ENCODE measurements at regions not wholly inside any gene's neighbourhood (a gene's known extent, or its start where the extent isn't known, plus 50 kb on each side); places are given as distances from the start of the nearest gene placed in this dataset.

DNA sequence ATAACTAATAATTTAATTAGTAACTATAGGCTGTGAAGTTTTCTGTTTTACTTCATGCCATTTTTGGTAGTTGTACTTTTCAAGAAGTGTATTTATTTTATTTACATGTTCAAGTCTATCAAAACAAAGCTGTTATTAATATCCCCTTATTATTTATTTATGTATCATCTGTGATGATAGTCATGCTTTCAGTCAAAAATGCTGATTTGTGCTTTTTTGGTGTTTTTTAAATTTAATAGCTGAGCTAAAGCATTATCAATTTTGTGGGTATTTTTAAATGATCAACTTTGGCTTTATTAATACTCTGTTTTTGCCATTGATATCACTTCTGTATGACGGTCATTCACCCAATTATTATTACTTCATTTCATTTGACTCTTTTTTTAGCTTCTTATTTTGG lies 1229.2 kb upstream of the CADM2 start:
- Histone ChIP-seq H3K9ac (ENCODE audit: low read length) (no peak overlapping the region), H3K27me3 (ENCODE audit: control insufficient read depth, insufficient read depth, low read length) (no peaks in the 10 kb centered on the region), H3K4me3 (ENCODE audit: low read depth, low read length) (no peak overlapping the region), H3K4me1 (ENCODE audit: control insufficient read depth, insufficient read depth, low read length) (no peaks in the 10 kb centered on the region), H3K9me3 (ENCODE audit: control insufficient read depth, insufficient read depth, low read depth, low read length) (peaks cover 21% of the 10 kb centered on the region; the same call in 1 of the 2 replicates), H3K36me3 (ENCODE audit: control insufficient read depth, insufficient read depth, low read length) (no peaks in the 10 kb centered on the region), H3K27ac (ENCODE audit: low read depth, low read length) (no peak overlapping the region)

DNA sequence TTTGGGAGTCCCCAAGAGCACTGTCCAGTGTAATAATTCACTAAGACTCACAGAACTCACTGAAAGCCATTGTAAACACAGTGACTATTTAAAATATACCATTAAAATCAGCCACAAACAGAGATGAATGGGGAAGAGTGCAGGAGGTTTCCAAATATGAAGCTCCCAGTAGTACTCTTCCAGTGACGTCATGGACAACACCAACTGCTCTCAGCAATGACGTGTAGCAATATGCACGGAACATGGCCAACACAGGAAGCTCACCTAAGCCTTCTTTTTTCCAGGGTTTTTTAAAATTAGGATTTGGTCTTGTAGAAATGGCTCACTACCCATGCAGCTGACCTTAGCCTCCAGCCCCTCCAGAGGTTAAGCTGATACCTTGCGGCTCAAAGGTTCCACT lies 1224.1 kb upstream of the CADM2 start:
- no peaks in the 10 kb centered on the region for H3K36me3 ChIP-seq (ENCODE audit: control insufficient read depth, insufficient read depth, low read length)
- no peaks in the 10 kb centered on the region for H3K4me1 ChIP-seq (ENCODE audit: control insufficient read depth, insufficient read depth, low read length)
- no peak overlapping the region for H3K27ac ChIP-seq (ENCODE audit: low read depth, low read length)
- H3K9ac ChIP-seq (ENCODE audit: low read length): no peak overlapping the region
- H3K4me3 ChIP-seq (ENCODE audit: low read depth, low read length): no peak overlapping the region
- no peaks in the 10 kb centered on the region for H3K27me3 ChIP-seq (ENCODE audit: control insufficient read depth, insufficient read depth, low read length)
- H3K9me3 ChIP-seq (ENCODE audit: control insufficient read depth, insufficient read depth, low read depth, low read length): no peaks in the 10 kb centered on the region

DNA sequence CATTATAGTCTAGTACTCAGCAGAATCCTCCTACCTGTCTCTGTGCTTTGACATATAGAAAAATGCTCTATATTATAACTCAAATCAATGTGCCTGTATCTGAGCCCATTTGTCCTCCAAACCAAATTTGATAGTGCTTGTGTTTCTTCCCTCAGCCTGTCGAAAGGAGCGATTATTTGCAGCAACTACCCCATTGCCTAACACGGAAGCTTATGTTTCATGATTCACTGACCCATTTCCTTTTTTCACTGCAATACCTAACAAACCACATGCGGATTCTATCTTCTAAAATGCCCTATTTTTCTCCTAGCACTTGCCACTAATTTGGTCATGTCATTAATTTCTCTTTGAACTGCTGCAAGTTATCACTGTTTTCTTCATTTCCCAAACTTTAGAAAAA lies 1220.6 kb upstream of the CADM2 start:
- no peak overlapping the region for H3K4me3 ChIP-seq (ENCODE audit: low read depth, low read length)
- no peaks in the 10 kb centered on the region for H3K4me1 ChIP-seq (ENCODE audit: control insufficient read depth, insufficient read depth, low read length)
- H3K9ac ChIP-seq (ENCODE audit: low read length): no peak overlapping the region
- no peaks in the 10 kb centered on the region for H3K36me3 ChIP-seq (ENCODE audit: control insufficient read depth, insufficient read depth, low read length)
- no peaks in the 10 kb centered on the region for H3K9me3 ChIP-seq (ENCODE audit: control insufficient read depth, insufficient read depth, low read depth, low read length)
- no peaks in the 10 kb centered on the region for H3K27me3 ChIP-seq (ENCODE audit: control insufficient read depth, insufficient read depth, low read length)
- H3K27ac ChIP-seq (ENCODE audit: low read depth, low read length): no peak overlapping the region

DNA sequence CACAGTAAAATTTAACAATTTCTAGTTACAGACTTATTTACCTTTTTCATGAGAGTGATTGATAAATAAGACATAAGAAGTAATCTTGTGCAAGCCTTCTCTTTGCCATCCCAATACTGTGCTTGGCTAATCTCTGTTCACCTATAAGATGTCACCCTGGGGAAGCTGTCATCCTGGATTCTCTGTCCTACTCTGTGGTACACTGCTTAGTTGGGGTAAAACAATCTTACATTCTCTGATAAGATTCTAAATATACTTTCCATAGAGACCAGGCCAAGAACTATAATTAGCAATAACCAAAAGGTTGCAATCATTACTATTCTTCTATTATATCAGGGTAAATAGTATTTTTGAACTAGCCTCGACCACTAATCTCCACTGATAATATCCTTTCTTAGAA lies 1218.3 kb upstream of the CADM2 start:
- H3K27ac ChIP-seq (ENCODE audit: low read depth, low read length): no peak overlapping the region
- H3K4me3 ChIP-seq (ENCODE audit: low read depth, low read length): no peak overlapping the region
- H3K36me3 ChIP-seq (ENCODE audit: control insufficient read depth, insufficient read depth, low read length): no peaks in the 10 kb centered on the region
- peaks cover 3% of the 10 kb centered on the region; the same call in 1 of the 2 replicates for H3K9me3 ChIP-seq (ENCODE audit: control insufficient read depth, insufficient read depth, low read depth, low read length)
- no peak overlapping the region for H3K9ac ChIP-seq (ENCODE audit: low read length)
- H3K4me1 ChIP-seq (ENCODE audit: control insufficient read depth, insufficient read depth, low read length): no peaks in the 10 kb centered on the region
- H3K27me3 ChIP-seq (ENCODE audit: control insufficient read depth, insufficient read depth, low read length): no peaks in the 10 kb centered on the region

DNA sequence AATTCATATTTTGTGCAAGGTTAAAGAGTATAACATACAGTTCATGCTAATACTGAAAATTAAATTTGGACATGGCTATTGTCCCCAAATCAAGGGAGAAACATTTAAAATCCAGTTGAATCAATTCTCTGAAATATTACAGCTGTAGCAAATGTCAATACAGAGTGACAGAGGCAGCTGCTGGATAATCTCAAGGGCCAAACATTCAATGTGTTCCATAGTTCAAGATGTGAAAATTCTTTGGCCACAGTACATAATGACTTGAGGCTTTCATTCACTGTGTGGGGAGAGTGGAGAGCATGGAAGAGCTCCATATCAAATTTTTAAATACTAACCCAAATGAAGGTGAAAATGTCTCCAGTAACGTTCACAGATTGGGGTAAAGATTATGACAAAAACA lies 1192.8 kb upstream of the CADM2 start:
- Histone ChIP-seq H3K36me3 (ENCODE audit: control insufficient read depth, insufficient read depth, low read length) (no peaks in the 10 kb centered on the region), H3K9ac (ENCODE audit: low read length) (no peak overlapping the region), H3K4me1 (ENCODE audit: control insufficient read depth, insufficient read depth, low read length) (no peaks in the 10 kb centered on the region), H3K4me3 (ENCODE audit: low read depth, low read length) (no peak overlapping the region), H3K9me3 (ENCODE audit: control insufficient read depth, insufficient read depth, low read depth, low read length) (0 out of 2 replicates have a peak, but pooled peaks cover 2% of the 10 kb centered on the region), H3K27ac (ENCODE audit: low read depth, low read length) (no peak overlapping the region), H3K27me3 (ENCODE audit: control insufficient read depth, insufficient read depth, low read length) (no peaks in the 10 kb centered on the region)

DNA sequence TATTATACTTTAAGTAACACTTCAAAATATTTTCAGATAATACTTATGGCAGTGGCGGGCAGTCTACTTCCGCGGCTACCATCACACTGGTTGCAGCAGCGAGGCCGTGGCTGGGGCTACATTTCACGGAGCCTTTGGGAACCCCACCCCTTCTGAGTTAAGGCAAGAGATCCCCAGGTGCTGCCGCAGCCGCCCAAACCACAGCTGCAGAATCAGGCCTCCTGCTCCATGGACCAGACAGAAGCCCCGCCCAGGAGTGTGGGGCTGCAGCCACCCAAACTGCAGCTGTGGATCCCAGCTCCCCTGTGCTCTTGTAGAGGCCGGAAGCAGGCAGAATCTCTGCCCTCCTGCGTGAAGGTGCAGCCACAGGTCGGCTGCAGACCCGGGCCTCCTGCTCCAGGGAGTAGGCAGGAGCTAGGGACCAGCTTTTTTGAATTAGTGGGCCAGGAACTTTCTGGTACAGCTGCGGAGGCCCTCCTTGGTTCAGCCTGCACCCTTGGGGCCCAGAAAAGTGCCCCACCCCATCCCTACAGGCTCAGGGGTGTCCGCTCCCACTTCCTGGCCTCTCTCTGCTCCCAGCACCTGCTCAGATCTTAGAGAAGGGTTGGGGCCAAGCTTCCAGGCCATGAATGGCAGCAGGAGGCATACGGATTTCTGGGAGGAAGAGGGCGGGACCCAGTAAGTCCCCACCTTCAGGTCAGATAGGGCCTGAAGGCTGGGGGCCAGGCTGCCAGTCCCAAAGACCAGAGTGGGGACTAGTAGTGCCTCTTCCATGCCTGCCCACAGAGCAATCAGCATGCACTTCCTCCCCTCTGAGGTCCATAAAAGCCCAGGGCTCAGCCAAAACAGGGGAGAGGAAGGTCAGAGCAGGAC lies 1188.8 kb upstream of the CADM2 start:
- 0 out of 2 replicates have a peak, but pooled peaks cover 4% of the 10 kb centered on the region for H3K9me3 ChIP-seq (ENCODE audit: control insufficient read depth, insufficient read depth, low read depth, low read length)

DNA sequence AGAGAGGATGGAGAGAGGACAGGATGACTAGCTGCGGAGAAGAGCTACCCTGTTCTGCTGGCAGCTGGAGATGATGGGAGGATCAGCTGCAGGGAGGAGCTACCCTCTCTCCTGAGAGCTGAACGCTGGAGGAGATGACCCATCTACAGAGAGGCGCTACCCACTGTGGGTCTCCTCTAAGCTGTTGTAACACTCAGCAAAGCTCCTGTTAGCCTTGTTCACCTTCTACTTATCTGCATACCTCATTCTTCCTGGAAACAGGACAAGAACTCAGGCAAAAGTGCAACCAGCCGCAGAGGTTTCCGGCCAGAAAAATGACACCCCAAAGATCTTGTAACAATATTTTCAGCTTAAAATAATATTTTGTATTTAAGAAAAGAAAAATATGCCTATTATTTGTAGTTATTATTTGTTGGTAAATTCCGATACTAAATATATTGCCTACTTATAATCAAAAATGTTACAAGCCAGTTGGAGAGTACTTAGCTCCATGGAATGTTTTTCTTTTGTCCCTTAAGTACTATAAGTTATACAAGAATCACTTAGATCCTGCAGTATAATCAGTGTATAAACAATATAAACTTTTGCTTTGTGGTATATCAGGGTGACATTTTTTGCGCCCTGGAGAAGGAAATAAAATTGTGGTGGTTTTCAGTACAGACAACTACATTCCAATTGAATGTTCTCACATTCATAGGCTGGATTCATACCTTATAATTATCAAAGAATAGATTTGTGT lies 1188.0 kb upstream of the CADM2 start:
- Histone ChIP-seq H3K36me3 (ENCODE audit: control insufficient read depth, insufficient read depth, low read length) (no peaks in the 10 kb centered on the region), H3K27ac (ENCODE audit: low read depth, low read length) (no peak overlapping the region), H3K9ac (ENCODE audit: low read length) (no peak overlapping the region), H3K4me1 (ENCODE audit: control insufficient read depth, insufficient read depth, low read length) (no peaks in the 10 kb centered on the region), H3K27me3 (ENCODE audit: control insufficient read depth, insufficient read depth, low read length) (no peaks in the 10 kb centered on the region), H3K9me3 (ENCODE audit: control insufficient read depth, insufficient read depth, low read depth, low read length) (0 out of 2 replicates have a peak, but pooled peaks cover 4% of the 10 kb centered on the region), H3K4me3 (ENCODE audit: low read depth, low read length) (no peak overlapping the region)

More for the DNA sequence above, 1188.8 kb upstream of the CADM2 start:
- Histone ChIP-seq H3K4me3 (ENCODE audit: low read depth, low read length) (no peak overlapping the region), H3K27ac (ENCODE audit: low read depth, low read length) (no peak overlapping the region), H3K4me1 (ENCODE audit: control insufficient read depth, insufficient read depth, low read length) (no peaks in the 10 kb centered on the region), H3K9ac (ENCODE audit: low read length) (no peak overlapping the region), H3K36me3 (ENCODE audit: control insufficient read depth, insufficient read depth, low read length) (no peaks in the 10 kb centered on the region), H3K27me3 (ENCODE audit: control insufficient read depth, insufficient read depth, low read length) (no peaks in the 10 kb centered on the region)

DNA sequence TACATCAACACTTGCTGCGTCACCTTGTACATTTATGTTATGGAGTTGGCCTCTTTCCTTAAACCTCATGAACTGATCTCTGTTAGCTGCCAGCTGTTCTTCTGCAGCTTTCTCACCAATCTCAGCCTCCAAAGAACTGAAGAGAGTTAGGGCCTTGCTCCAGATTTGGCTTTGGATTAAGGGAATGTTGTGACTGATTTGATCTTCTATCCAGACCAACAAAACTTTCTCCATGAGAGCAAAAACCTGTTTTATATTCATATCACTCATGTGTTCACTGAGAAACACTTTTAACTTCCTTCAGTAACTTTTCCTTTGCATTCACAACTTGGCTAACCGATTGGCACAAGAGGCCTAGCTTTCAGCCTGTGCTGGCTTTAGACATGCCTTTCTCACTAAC lies 1156.0 kb upstream of the CADM2 start:
- no peaks in the 10 kb centered on the region for H3K9me3 ChIP-seq (ENCODE audit: control insufficient read depth, insufficient read depth, low read depth, low read length)

DNA sequence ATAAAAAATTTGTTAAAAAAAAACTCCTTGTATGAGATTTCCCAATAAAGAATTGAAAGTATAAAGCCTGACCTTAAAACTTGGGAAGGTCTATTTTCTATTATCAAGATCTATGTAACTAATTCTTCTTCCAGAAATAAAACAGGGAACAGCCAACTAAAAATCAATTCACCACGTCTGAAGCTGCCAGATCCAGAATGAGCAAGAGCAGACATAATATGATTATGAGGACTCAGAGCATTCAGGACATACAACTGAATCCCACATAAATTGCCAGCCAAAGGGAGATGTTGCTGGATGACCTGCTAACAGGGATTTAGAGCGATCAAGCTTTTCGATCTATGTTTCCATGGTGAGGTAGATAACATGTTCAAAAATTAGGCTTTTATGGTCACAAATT lies 1151.3 kb upstream of the CADM2 start:
- Histone ChIP-seq H3K27ac (ENCODE audit: low read depth, low read length) (no peak overlapping the region), H3K9me3 (ENCODE audit: control insufficient read depth, insufficient read depth, low read depth, low read length) (no peaks in the 10 kb centered on the region), H3K27me3 (ENCODE audit: control insufficient read depth, insufficient read depth, low read length) (no peaks in the 10 kb centered on the region), H3K4me3 (ENCODE audit: low read depth, low read length) (no peak overlapping the region), H3K9ac (ENCODE audit: low read length) (no peak overlapping the region), H3K4me1 (ENCODE audit: control insufficient read depth, insufficient read depth, low read length) (no peaks in the 10 kb centered on the region), H3K36me3 (ENCODE audit: control insufficient read depth, insufficient read depth, low read length) (no peaks in the 10 kb centered on the region)

More for the DNA sequence above, 1156.0 kb upstream of the CADM2 start:
- Histone ChIP-seq H3K4me3 (ENCODE audit: low read depth, low read length) (no peak overlapping the region), H3K9ac (ENCODE audit: low read length) (no peak overlapping the region), H3K4me1 (ENCODE audit: control insufficient read depth, insufficient read depth, low read length) (no peaks in the 10 kb centered on the region), H3K27me3 (ENCODE audit: control insufficient read depth, insufficient read depth, low read length) (no peaks in the 10 kb centered on the region), H3K27ac (ENCODE audit: low read depth, low read length) (no peak overlapping the region), H3K36me3 (ENCODE audit: control insufficient read depth, insufficient read depth, low read length) (no peaks in the 10 kb centered on the region)

DNA sequence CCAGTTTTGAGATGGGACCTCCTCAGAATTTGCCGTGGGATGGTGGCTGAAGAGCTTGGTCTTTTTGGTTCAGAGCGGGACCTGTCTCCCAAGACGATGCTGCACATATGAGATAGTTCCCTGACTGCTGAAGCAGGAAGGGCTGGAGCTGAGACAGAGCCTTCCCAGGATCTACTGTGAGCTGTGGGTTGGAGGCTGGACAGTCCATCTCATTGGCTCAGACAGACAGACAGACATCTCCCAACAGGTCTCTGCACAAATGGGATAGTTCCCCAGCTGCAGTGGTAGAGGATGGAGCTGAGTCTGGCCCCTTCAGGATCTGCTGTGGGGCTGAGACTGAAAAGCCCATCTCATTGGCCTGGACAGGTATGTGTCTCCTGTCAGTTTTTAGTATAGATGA lies 1145.6 kb upstream of the CADM2 start:
- Histone ChIP-seq H3K27ac (ENCODE audit: low read depth, low read length) (no peak overlapping the region), H3K4me1 (ENCODE audit: control insufficient read depth, insufficient read depth, low read length) (no peaks in the 10 kb centered on the region), H3K27me3 (ENCODE audit: control insufficient read depth, insufficient read depth, low read length) (no peaks in the 10 kb centered on the region), H3K9me3 (ENCODE audit: control insufficient read depth, insufficient read depth, low read depth, low read length) (no peaks in the 10 kb centered on the region), H3K4me3 (ENCODE audit: low read depth, low read length) (no peak overlapping the region), H3K36me3 (ENCODE audit: control insufficient read depth, insufficient read depth, low read length) (no peaks in the 10 kb centered on the region), H3K9ac (ENCODE audit: low read length) (no peak overlapping the region)

DNA sequence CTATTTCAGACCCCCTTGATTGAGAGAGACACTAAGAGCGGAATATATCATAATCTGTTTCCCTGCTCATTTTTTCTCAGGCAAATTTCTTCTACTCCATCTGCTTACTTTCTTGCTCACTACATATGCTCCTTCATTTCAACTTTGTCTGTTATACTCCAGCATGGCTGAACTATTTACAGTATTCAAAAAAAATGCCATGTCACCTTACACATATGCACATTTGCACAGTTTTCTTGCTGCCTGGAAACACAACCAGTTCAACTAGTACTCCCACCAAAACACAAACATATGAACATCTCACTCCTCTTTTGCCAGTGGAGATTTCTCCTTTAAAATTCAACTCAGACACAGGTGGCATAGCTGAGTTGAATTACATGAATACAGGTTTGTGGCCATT lies 1142.1 kb upstream of the CADM2 start:
- Histone ChIP-seq H3K4me1 (ENCODE audit: control insufficient read depth, insufficient read depth, low read length) (no peaks in the 10 kb centered on the region; the same call in 1 of the 2 replicates), H3K4me3 (ENCODE audit: low read depth, low read length) (no peak overlapping the region), H3K27ac (ENCODE audit: low read depth, low read length) (no peak overlapping the region), H3K36me3 (ENCODE audit: control insufficient read depth, insufficient read depth, low read length) (no peaks in the 10 kb centered on the region), H3K9ac (ENCODE audit: low read length) (no peak overlapping the region), H3K27me3 (ENCODE audit: control insufficient read depth, insufficient read depth, low read length) (no peaks in the 10 kb centered on the region), H3K9me3 (ENCODE audit: control insufficient read depth, insufficient read depth, low read depth, low read length) (no peaks in the 10 kb centered on the region)

Measured in HUES6 (cell line).